HG03103 (cell line): ENCODE measurements at regions not wholly inside any gene's neighbourhood (a gene's known extent, or its start where the extent isn't known, plus 50 kb on each side); places are given as distances from the start of the nearest gene placed in this dataset.
"Not testable (repeated sequence)": the region's sequence is repeated elsewhere in the genome, so short reads cannot be mapped to it uniquely, and the experiment has no call there.

Experiments
- ATAC-seq: cut with Tn5 transposase; IDR thresholded peaks from one replicate; pipeline ENCODE4 v1.9.1; 2021; ENCODE audit warnings: low read depth; ENCODE audit not compliant: unreplicated experiment

DNA sequence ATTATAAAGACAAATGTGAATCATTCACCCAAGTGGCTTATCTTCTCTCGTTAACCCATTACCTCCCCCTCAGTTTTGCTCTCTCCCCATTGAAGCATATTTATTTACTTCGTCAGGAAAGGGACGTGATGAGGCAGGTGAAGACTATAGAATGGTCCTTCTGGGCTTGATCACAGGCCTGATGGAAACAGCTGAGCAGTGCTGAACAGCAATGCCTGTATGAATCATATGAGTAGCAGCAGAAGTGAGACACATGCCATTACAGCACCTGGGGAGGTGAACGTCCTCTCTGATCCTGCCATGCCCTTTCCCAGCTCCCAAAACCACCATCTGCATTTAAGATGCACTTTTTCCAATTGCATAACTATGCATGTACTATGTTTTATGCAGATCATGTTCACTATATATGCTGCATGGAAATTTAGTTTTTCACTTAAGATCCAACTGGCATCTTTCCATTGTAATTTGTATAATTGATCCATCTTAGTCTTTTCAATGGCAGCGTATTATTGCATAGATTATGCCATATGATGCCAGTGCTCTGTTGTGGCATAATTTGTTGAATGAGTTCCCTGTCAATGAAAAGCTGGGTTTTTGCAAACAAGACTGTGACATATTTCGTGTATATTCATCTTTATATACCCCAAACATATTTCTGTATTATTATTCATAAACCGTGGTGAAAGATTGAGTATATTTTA lies 105.3 kb downstream of the CXCL12 start:
- ATAC-seq, result no peak

DNA sequence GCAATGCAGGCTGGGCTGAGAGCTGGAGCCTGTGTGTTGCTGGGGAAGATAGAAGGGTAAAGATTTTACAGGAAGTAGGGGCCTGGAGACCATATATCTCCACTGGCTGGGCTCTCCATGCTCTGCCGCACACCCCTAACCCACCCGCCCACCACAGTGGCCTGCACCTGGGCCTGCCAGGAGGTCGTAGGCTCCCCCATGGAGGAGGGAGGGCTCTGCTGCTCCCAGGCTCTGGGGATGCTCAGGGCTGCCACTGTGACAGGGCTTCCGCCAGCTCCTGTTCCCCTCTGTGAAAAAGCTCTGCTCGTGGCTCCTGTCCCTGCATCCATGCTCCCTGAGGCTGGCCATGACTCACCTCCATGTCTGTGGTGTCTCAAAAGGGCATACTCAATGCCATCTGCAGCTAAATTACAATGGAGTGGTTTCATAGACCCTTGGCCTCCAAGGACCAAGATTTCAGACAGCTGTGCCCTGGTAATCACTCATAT lies 106.0 kb downstream of the CXCL12 start:
- no peak for ATAC-seq

DNA sequence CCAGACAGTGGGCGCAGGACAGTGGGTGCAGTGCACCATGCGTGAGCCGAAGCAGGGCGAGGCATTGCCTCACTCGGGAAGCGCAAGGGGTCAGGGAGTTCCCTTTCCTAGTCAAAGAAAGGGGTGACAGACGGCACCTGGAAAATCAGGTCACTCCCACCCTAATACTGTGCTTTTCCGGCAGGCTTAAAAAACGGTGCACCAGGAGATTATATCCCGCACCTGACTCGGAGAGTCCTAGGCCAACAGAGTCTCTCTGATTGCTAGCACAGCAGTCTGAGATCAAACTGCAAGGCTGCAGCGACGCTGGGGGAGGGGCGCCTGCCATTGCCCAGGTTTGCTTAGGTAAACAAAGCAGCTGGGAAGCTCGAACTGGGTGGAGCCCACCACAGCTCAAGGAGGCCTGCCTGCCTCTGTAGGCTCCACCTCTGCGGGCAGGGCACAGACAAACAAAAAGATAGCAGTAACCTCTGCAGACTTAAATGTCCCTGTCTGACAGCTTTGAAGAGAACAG lies 116.4 kb downstream of the CXCL12 start:
- ATAC-seq, result not testable (repeated sequence)

DNA sequence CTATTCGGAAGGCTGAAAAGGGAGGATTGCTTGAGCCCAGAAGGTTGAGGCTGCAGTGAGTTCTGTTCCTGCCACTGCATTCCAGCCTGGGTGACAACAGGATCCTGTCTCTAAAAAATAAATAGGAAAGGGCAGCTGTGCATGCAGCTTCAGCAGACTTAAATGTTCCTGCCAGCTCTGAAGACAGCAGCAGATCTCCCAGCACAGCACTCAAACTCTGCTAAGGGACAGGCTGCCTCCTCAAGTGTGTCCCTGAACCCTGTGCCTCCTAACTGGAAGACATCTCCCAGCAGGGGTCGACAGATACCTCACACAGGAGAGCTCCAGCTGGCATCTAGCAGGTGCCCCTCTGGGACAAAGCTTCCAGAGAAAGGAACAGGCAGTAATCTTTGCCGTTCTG lies 117.9 kb downstream of the CXCL12 start:
- ATAC-seq, result no peak

DNA sequence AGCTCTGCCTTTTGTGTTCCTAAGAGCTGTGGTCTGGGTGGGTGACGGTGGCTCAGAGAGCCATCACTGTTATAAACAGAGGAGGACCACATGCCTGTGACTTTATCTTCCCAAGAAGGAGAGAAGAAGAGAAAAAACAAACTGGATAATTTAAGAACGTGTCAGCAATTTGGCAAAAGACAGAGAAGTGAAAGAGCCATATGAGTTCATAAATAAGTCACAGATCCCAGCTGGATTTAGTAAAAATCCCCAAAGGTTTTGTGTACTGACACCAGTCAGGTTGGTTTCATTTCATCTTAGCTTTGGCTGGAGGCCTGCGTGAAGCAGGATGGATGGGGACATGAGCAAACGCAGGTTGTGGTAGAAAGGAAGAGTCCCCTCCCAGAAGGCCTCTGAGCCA lies 120.7 kb downstream of the CXCL12 start:
- ATAC-seq, result no peak

DNA sequence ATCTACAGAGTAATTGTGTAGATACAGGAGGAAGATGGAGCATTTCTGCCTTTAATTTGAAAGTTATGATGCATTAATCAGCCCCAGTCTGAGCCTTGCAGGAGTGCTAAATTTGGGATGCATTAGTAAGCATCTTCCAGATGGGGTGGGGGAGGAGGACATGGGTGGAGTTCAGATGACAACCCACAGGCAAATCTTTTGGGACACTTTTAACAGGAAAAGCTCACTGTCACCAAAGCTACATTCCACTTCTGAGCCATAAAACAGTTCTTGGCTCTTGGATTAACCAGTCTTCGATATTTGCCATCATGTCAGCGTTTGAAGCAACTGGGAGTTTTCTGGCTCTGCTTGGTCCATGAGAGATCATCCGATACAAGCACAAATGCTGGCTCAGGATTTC lies 121.1 kb downstream of the CXCL12 start:
- no peak for ATAC-seq

DNA sequence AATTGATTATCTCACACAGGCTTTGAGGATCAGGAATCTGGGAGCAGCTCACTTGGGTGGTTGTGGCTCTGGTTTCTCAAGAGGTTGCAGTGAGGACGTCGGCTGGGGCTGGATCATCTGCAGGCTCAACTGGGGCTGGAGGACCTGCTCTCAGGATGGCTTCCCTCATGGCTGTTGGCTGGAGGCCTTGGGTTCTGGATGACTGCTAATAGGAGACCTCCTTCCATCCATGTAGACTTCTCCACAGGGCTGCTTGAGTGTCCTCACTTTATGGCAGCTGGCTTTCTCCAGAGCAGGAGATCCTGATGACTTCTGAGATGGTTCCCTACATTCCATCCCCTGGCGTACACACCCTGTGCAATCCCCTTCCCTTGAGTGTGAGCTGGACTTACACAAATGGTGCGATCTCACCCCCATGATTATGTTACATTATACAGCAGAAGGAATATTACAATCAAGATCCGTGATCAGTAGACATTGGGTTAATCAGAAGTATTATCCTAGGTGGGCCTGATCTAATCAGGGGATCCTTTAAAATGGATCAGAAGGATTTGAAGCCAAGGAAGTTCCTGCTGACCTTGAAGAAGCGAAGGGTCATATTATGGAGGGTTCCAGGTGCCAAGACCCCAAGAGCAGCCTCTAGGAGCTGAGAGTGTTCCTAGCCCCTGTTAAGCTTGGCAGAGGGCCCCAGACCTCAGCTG lies 122.2 kb downstream of the CXCL12 start:
- no peak for ATAC-seq

DNA sequence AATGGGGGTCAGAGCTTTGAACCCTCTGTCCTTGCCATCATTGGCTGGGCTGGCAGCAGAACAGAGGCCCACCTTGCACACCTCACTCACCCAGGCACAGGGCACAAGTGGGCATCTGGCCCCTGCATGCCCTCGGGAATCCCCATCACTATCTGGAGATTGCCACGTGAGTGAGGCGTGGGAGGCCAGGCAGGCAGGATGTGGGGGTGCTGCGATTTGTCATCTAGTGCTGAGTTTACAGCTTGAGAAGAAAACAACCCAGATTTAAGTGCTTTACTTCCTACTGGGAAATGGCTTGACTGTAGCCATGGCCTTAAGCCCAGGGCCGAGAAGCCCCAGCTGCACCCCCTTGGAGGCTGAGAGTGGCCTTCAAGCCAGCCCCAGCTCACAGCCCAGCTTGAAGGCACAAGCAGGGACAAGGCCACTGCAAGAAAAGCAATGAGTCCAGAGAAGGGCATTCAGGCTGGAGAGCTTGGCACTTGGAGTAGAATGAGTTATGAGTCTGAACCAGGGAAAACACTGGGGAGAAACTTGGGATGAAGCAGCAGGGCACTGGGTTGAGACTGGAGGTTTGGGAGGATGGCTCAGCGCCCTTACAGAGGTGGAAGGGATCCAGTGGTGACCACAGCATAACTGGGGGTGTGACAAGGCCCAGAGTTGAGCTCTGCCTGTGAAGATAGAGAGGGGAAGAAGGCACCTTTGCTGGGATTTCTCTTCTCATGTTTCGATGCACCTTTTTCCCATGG lies 123.0 kb downstream of the CXCL12 start:
- ATAC-seq, result no peak

DNA sequence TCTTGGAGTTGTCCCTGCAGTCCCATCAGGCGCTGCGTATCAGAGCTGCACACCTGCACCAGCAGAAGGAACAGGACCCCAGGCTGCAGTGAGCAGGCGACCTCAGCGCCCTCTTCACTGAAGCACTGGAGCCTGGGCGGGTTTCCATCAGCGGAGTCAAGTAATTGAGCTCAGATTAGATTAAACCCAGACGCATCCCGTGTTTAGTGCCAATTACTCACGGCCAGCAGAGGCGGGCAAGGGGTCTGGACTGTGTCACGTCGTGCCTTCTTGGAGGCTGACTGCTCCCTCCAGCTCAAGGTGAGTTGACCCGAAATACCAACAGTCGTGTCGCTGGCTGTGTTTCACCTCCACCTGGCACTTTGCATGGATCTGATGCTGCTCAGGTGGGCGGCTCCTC lies 123.6 kb downstream of the CXCL12 start:
- ATAC-seq, result no peak

DNA sequence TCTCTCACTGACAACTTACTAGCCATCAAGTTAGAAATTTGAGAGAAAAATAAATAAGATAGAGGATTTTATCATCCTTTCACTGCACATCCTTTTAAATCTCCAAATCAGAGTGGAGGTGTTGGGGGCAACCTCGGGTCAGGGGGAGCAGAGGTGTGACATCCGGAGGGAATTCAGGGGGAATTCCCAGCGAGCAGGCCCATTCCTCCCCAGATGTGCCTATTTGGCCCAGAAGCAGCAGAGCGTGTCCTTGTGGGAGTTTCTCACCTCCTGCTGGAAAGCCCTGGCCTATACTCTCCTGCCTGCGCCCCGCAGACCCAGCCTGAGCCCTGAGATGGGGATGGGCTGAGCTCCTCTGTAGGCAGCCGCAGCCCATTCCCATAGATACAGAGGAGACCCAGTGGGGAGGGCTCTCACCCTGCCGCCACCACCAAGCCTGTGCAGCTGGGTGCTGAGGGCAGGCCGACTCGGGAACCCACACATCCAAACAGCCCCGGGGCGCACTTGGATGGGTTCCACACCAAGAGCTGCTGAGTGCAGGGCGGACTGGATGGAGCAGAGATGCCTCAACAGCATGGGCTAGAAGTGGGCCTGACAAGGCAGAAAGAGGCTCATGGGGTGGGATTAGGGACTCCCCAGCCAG lies 124.5 kb downstream of the CXCL12 start:
- no peak for ATAC-seq

DNA sequence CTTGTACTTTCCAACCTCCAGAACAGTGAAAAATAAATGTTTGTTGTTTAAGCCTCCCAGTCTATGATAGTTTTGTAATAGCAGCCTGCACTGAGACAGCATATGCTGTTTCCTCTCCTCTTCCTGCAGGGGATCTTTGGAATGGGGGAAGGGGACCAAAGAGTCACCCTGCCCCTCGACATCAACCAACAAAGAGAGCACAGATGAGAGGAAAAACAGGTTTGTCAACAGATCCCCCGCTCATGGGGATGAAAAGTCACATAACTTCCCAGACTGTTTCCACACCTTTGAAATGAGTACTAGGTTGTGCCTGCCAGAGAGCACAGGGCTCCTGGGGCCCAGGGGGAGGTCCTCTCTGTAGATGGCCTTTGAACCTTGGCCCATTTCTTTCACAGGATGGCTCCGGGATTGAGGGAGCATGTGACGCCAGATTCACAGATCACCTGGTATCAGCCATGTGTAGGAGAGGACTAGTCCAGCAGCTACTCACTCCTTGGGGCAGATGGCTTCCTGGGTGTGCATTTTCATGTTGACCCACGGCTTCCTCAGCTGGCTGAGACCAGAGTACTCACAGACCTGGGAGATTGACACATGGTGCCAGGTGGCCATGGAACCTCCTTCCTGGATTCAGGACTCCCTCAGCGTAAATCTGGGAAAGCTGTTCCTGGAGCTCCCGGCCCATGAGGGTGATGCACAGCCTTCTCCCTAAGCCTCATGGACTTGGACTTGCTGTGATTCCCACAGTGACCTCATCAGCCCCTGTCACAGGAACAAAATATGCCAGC lies 125.6 kb downstream of the CXCL12 start:
- no peak for ATAC-seq

DNA sequence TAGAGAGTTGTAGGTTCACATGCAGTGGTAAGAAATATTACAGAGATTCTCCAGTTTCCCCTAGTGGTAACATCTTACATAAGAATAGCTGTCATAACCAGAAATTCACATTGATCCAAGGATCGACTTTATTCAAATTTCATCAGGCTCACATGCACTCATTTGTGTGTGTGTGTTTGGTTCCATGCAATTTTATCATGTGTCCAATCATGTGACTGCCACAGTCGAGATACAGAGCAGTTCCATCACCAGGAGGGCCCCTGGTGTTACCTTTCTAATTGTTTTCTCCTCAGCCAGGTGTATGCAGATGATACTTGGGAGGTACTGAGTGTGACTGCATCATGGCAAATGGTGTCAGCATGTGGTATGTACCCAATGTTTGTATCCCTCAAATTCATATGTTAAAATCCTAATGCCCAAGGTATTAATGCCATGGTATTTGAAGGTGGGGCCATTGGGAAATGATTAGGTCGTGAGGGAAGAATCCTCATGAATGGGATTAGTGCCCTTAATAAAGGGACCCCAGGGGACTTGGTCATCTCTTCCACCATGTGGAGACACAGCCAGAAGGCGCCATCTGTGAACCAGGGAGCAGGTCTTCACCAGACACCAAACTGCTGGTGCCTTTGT lies 126.3 kb downstream of the CXCL12 start:
- no peak for ATAC-seq

DNA sequence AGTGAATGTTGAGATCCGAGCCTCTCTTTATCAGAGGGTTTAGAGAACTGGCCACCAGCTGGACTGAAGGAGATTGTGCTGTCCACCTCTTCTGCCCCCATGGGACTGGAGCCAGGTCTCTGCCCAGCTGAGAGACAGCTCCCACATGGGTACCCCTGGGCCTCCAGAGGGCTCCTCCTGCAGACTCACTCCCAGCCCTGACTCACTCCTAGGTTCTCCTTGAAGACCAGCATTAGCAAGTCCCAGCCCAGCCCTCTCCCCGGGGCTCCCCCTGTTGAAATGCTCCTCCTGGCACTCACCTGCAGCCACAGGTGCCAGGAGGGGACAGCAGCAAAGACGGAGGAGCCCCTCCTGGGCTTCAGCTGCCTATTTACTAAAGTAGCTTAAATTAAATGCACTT lies 126.9 kb downstream of the CXCL12 start:
- ATAC-seq, result no peak

DNA sequence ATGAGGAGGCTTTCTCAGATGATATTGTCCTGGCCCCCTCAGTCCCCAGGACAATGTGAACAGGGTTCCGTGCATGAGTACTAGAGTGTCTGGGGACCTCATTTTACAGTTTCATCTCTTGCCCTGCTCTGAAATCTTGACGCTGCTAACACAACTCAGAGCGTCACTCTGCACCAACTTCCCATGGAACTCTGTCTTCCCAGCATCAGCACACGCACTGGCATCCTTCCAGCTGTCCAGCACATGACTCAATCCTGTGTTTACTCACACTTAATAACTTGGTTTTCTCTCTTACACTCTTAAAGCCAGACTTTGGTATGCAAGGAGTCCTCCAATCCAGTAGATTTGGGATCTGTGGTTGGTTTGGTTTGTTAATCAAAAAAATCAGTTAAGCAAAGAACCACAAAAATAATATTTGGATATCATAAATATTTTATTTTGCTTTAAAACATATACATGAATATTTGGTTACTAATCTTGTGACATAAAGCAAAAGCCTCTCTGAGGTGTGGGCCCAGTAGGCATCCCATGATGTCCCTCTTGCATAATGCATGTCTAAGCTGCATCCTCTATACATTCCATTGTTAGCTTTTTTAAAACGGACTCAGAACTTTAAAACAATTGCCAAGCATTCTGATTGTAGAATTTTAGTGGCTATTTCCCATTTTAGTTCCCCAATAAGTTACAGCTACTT lies 131.0 kb downstream of the CXCL12 start:
- ATAC-seq, result no peak

DNA sequence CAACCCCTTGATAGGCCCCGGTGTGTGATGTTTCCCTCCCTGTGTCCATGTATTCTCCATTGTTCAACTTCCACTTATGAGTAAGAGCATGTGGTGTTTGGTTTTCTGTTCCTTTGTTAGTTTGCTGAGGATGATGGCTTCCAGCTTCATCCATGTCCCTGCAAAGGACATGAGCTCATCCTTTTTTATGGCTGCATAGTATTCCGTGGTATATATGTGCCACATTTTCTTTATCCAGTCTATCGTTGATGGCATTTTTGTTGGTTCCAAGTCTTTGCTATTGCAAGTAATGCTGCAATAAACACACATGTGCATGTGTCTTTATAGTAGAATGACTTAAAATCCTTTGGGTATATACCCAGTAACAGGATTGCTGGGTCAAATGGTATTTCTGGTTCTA lies 132.3 kb downstream of the CXCL12 start:
- not testable (repeated sequence) for ATAC-seq

DNA sequence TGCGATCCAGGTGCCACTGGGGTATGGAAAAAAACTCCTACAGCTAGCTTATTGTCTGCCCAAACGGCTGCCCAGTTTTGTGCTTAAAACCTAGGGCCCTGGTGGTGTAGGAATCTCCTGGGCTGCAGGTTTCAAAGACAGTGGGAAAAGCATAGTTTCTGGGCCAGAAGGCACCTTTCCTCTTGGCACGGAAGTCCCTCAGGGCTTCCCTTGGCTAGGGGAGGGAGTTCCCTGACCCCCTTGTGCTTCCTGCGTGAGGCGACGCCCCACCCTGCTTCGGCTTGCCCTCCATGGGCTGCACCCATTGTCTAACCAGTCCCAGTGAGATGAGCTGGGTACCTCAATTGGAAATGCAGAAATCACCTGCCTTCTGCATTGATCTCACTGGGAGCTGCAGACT lies 135.0 kb downstream of the CXCL12 start:
- ATAC-seq, result not testable (repeated sequence)

DNA sequence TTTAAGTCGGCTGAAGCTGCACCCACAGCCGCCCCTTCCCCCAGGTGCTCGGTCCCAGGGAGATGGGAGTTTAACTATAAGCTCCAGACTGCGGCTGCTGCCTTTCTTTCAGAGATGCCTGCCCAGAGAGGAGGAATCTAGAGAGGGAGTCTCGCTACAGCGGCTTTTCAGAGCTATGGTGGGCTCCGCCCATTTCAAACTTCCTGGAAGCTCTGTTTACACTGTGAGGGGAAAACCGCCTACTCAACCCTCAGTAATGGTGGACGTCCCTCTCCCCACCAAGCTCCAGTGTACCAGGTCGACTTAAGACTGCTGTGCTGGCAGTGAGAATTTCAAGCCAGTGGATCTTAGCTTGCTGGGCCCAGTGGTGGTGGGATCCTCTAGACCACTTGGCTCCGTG lies 135.4 kb downstream of the CXCL12 start:
- ATAC-seq, result no peak

DNA sequence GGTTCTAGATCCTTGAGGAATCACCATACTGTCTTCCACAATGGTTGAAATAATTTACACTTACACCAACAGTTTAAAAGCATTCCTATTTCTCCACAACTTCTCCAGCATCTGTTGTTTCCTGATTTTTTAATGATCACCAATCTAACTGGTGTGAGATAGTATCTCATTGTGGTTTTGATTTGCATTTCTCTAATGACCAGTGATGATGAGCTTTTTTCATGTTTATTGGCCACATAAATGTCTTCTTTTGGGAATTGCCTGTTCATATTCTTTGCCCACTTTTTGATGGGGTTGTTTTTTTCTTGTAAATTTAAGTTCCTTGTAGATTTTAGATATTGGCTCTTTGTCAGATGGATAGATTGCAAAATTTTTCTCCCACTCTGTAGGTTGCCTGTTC lies 138.2 kb downstream of the CXCL12 start:
- not testable (repeated sequence) for ATAC-seq

DNA sequence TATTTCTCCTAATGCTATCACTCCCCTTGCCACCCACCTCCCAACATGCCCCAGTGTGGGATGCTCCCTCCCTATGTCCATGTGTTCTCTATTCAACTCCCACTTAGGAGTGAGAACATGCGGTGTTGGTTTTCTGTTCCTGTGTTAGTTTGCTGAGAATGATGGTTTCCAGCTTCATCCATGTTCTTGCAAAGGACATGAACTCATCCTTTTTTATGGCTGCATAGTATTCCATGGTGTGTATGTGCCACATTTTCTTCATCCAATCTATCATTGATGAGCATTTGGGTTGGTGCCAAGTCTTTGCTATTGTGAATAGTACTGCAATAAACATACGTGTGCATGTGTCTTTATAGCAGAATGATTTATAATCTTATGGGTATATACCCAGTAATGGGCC lies 138.6 kb downstream of the CXCL12 start:
- not testable (repeated sequence) for ATAC-seq
